SK-N-SH treated with all-trans-retinoic acid at 6 μM for 48 hours (cell line): ENCODE measurements at regions not wholly inside any gene's neighbourhood (a gene's known extent, or its start where the extent isn't known, plus 50 kb on each side); places are given as distances from the start of the nearest gene placed in this dataset.

ENCODE experiments used
- ARNTL ChIP-seq: fragments of 450-650 bp; formaldehyde crosslinking; IDR thresholded peaks from 2 replicates; pipeline ENCODE4 v1.5.0; 2020; ENCODE audit warnings: low read depth, mild to moderate bottlenecking, moderate library complexity, borderline replicate concordance
- CREB5 ChIP-seq: fragments of 250-450 bp; sonication (Bioruptor Pico); IDR thresholded peaks from 2 replicates; pipeline ENCODE4 v1.5.1; 2020; ENCODE audit warnings: low read depth, mild to moderate bottlenecking, moderate library complexity
- CSDC2 ChIP-seq: fragments of 250-450 bp; sonication (Bioruptor Pico); IDR thresholded peaks from 2 replicates; pipeline ENCODE4 v1.5.0; 2020; ENCODE audit warnings: mild to moderate bottlenecking, moderate library complexity
- CSRNP3 ChIP-seq: fragments of 250-450 bp; sonication (Bioruptor Pico); IDR thresholded peaks from 2 replicates; pipeline ENCODE4 v1.5.1; 2021; ENCODE audit warnings: mild to moderate bottlenecking, moderate library complexity
- ISL1 ChIP-seq: fragments of 250-450 bp; sonication (Bioruptor Pico); IDR thresholded peaks from 2 replicates; pipeline ENCODE4 v2.1.2; 2022; ENCODE audit warnings: mild to moderate bottlenecking, moderate library complexity
- OSR1 ChIP-seq: fragments of 250-450 bp; sonication (Bioruptor Pico); IDR thresholded peaks from 2 replicates; pipeline ENCODE4 v1.8.0; 2022; ENCODE audit warnings: moderate library complexity, mild to moderate bottlenecking, inconsistent platforms
- POU6F1 ChIP-seq: fragments of 250-450 bp; sonication (Bioruptor Pico); IDR thresholded peaks from 2 replicates; pipeline ENCODE4 v1.8.0; 2021; ENCODE audit warnings: low read depth, mild to moderate bottlenecking, moderate library complexity, borderline replicate concordance
- RARB ChIP-seq: fragments of 250-450 bp; sonication (Bioruptor Pico); IDR thresholded peaks from 2 replicates; pipeline ENCODE4 v1.8.0; 2021; ENCODE audit warnings: mild to moderate bottlenecking, moderate library complexity
- SNAI2 ChIP-seq: fragments of 250-450 bp; sonication (Bioruptor Pico); IDR thresholded peaks from 2 replicates; pipeline ENCODE4 v1.5.0; 2020; ENCODE audit warnings: mild to moderate bottlenecking, moderate library complexity
- TOX ChIP-seq: fragments of 250-450 bp; sonication (Bioruptor Pico); IDR thresholded peaks from 2 replicates; pipeline ENCODE4 v1.8.0; 2021; ENCODE audit warnings: mild to moderate bottlenecking, moderate library complexity, borderline replicate concordance
- TSHZ2 ChIP-seq: fragments of 250-450 bp; sonication (Bioruptor Pico); IDR thresholded peaks from 2 replicates; pipeline ENCODE4 v1.5.0; 2020; ENCODE audit warnings: mild to moderate bottlenecking, moderate library complexity
- ZFP3 ChIP-seq: fragments of 250-450 bp; sonication (Bioruptor Pico); IDR thresholded peaks from 2 replicates; pipeline ENCODE4 v1.5.0; 2020; ENCODE audit warnings: mild to moderate bottlenecking, moderate library complexity
- ZFP30 ChIP-seq: fragments of 450-650 bp; formaldehyde crosslinking; IDR thresholded peaks from 2 replicates; pipeline ENCODE4 v1.5.0; 2022; ENCODE audit warnings: mild to moderate bottlenecking, moderate library complexity
- ZNF70 ChIP-seq: fragments of 450-650 bp; formaldehyde crosslinking; IDR thresholded peaks from 2 replicates; pipeline ENCODE4 v1.5.0; 2020; ENCODE audit warnings: mild to moderate bottlenecking, moderate library complexity

- TF ChIP-seq TOX (CRISPR knock-in tag): no peak
- no peak for TF ChIP-seq POU6F1 (CRISPR knock-in tag)
- TF ChIP-seq RARB (CRISPR knock-in tag): no peak
- no peak for TF ChIP-seq OSR1 (CRISPR knock-in tag)
- no peak for TF ChIP-seq ISL1 (CRISPR knock-in tag)
- no peak for TF ChIP-seq ZFP3 (CRISPR knock-in tag)
- TF ChIP-seq CSDC2 (CRISPR knock-in tag): no peak
- TF ChIP-seq ZNF70: no peak
- TF ChIP-seq CREB5: no peak
- TF ChIP-seq ARNTL: no peak
- TF ChIP-seq SNAI2 (CRISPR knock-in tag): no peak
- TF ChIP-seq ZFP30 (CRISPR knock-in tag): no peak
- TF ChIP-seq CSRNP3 (CRISPR knock-in tag): no peak
- TF ChIP-seq TSHZ2 (CRISPR knock-in tag): no peak
Observed at GRCh38 chr2:220684099-220684498, 888.0 kb downstream of the EPHA4 start.
